Activated CD8-positive, alpha-beta memory T cell treated with anti-CD3 and anti-CD28 coated beads, Interleukin-2, amount 10 ng/mL, durations not matched to agents 7 days and 5 days (primary cell): ENCODE measurements at regions not wholly inside any gene's neighbourhood (a gene's known extent, or its start where the extent isn't known, plus 50 kb on each side); places are given as distances from the start of the nearest gene placed in this dataset.

ENCODE experiments used
- ATAC-seq: fragments of 150-1000 bp; cut with Tn5 transposase; one replicate; pipeline ENCODE4 v1.10.0; 2021; ENCODE audit warnings: moderate library complexity
- CTCF ChIA-PET: fragments of 350-600 bp; sonication (Branson Sonifier 250); formaldehyde crosslinking; loops from one replicate; lab custom pipeline; 2021; ENCODE audit warnings: antibody characterized with exemption; lab: Charles Lee
- DNase-seq: peaks from one replicate; pipeline ENCODE4 v3.0.0-alpha.2; 2020
- H3K27ac Mint-ChIP-seq: one replicate; pipeline ENCODE4 v1.8.0; 2021; ENCODE audit warnings: mild to moderate bottlenecking, mixed read lengths
- H3K27me3 Mint-ChIP-seq: one replicate; pipeline ENCODE4 v1.8.0; 2021; ENCODE audit warnings: mixed read lengths
- H3K36me3 Mint-ChIP-seq: one replicate; pipeline ENCODE4 v1.8.0; 2021; ENCODE audit warnings: mild to moderate bottlenecking, mixed read lengths
- H3K4me1 Mint-ChIP-seq: one replicate; pipeline ENCODE4 v1.8.0; 2021; ENCODE audit warnings: mixed read lengths
- H3K4me3 Mint-ChIP-seq: one replicate; pipeline ENCODE4 v1.8.0; 2021; ENCODE audit warnings: mild to moderate bottlenecking, moderate library complexity, mixed read lengths
- H3K9me3 Mint-ChIP-seq: one replicate; pipeline ENCODE4 v1.8.0; 2022; ENCODE audit warnings: low read depth, mixed read lengths

- H3K36me3 Mint-ChIP-seq = no peaks in the 10 kb centered on the region
Observed at GRCh38 chr3:72100080-72100511, 315.1 kb upstream of the PROK2 start.

DNA sequence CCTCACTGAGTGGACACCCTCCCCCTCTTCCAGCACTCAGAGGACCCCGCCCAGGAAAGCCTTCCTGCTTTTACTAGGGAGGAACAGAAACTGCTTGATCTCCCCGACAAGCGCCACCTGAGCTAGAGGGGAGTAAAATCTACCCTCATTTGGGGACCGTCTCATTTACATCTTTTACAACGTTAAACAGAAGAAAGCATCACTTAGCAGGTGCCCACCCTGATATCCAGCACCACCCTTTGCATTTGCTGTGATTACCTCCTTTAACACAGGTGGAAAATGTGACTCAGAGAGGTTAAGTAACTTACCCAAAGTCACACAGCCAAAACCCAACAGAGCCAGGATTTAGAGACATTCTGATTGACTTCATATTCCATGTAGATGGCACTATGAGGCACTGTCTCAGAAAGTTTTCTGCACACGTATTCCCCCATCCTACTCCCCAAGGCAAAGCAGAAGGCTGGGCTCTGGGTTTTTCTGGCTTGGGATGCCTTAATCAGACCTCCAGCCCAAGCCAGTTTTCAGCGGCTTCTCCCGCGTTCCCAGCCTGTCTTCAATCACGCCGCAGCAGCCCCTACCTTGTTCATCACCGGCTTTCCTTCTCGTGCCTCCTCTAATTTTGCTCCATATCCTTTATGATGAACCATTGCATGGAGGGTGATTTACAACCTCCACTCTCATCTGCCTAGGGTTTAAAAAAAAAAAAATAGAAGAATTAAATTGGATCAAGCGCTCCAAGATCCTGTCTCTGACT lies 314.6 kb upstream of the PROK2 start:
- CTCF ChIA-PET = no interaction called here
- ATAC-seq = no peak
- Mint-ChIP-seq H3K36me3 (no peaks in the 10 kb centered on the region), H3K27ac (no peak overlapping the region), H3K27me3 (peaks cover 8% of the 10 kb centered on the region), H3K9me3 (no peaks in the 10 kb centered on the region), H3K4me3 (no peak overlapping the region), H3K4me1 (peaks cover 22% of the 10 kb centered on the region)
- no peak for DNase-seq

More at GRCh38 chr3:72100080-72100511, 315.1 kb upstream of the PROK2 start:
- DNase-seq = no peak
- Mint-ChIP-seq H3K9me3 (no peaks in the 10 kb centered on the region), H3K4me1 (peaks cover 22% of the 10 kb centered on the region), H3K27ac (peak overlapping the region; percentile 71), H3K27me3 (peaks cover 8% of the 10 kb centered on the region), H3K4me3 (peak overlapping the region; percentile 70)
- CTCF ChIA-PET = interaction anchor here (0.8 to 1.2 kb wide), 2 partner anchors 17 to 225 kb away, joined by 3 to 4 read pairs; no protein-coding TSS in a partner anchor
- ATAC-seq = no peak

DNA sequence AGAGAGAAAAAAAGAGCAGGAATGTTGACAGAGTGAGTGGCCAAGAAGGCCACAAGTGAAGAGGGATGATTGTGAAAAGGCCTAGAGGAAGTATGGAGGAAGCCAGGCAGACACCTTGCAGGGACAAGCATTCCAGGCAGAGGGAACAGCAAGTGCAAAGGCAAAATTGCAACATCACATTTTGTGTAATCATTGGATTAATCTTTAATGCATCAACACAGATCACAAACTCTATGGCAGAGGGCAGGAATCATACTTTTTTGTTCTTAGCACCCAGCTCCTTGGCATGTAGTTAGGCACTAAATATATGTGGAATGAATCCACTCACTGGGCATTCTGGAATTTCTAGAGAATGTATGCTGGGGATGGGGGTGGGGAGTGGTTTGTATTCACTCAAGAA lies 312.1 kb upstream of the PROK2 start:
- Mint-ChIP-seq H3K36me3 (no peaks in the 10 kb centered on the region), H3K4me3 (no peak overlapping the region), H3K27ac (no peak overlapping the region), H3K4me1 (peaks cover 31% of the 10 kb centered on the region), H3K9me3 (no peaks in the 10 kb centered on the region), H3K27me3 (peaks cover 8% of the 10 kb centered on the region)
- CTCF ChIA-PET = no interaction called here
- DNase-seq (no peak), ATAC-seq (no peak)

- H3K36me3 Mint-ChIP-seq = no peaks in the 10 kb centered on the region
- no peaks in the 10 kb centered on the region for H3K9me3 Mint-ChIP-seq
- no peak overlapping the region for H3K4me3 Mint-ChIP-seq
- ATAC-seq (no peak), DNase-seq (no peak)
- H3K27me3 Mint-ChIP-seq = peaks cover 8% of the 10 kb centered on the region
- CTCF ChIA-PET = interaction anchor here (0.6 kb wide), 1 partner anchor 12 kb away, joined by 4 read pairs; no protein-coding TSS in a partner anchor
- H3K27ac Mint-ChIP-seq = no peak overlapping the region
- H3K4me1 Mint-ChIP-seq = peaks cover 24% of the 10 kb centered on the region
Observed at GRCh38 chr3:72095521-72095920, 310.6 kb upstream of the PROK2 start.

DNA sequence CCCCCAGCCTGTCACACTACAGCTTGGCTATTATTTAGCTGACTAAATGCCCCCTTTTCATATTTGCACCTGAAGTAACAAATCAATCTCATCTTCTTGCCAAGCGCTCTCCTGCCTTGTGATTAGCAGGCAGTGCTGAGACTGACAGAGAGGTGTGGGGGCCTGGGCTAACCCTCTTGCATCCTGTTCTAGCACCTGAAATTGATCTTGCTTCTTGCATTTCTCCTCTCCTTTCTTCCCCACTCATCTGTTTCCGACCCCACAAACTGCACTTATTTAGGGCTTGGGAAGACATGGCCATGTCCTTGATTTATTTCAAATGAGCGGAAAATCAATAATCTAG lies 309.0 kb upstream of the PROK2 start:
- Mint-ChIP-seq H3K27me3 (peaks cover 4% of the 10 kb centered on the region), H3K4me3 (no peak overlapping the region)

DNA sequence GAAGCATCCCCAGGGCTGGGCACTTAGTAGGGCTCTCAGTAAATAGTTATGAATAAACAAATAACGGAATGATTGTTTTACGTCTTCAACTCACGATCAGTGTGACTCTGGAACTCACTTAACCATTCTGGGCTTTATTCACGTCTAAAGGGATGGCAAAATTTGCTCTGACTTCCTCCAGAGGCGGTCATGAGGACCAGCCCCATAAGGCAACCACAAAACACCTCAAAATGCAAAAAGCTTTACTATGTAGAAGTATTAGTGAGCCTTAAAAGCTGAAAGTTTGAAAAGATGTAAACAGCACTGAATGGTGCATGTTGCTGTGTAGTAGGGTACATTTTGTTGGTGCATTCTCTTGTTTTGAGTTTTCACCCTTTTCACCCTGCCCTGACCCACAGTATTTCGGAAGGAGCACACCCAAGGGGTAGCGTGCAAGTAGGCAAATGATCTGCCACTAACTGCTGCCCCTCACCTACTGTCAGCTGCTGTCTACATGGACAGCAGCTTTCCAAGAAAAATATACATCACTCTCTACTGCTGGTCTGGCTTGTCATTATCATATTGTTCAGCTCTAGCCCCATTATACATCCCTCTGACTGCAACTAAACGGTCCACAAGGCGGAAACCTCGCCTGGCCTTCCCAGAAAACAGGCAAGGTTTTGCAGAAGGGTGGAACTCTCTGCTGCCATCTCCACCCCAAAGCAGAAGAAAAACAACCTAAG lies 308.5 kb upstream of the PROK2 start:
- H3K36me3 Mint-ChIP-seq = no peaks in the 10 kb centered on the region
- H3K9me3 Mint-ChIP-seq = no peaks in the 10 kb centered on the region
- ATAC-seq (no peak), DNase-seq (no peak)
- peaks cover 12% of the 10 kb centered on the region for H3K4me1 Mint-ChIP-seq
- no peak overlapping the region for H3K4me3 Mint-ChIP-seq
- CTCF ChIA-PET = no interaction called here
- H3K27ac Mint-ChIP-seq = no peak overlapping the region
- H3K27me3 Mint-ChIP-seq = peaks cover 3% of the 10 kb centered on the region

More for the DNA sequence above, 309.0 kb upstream of the PROK2 start:
- no peaks in the 10 kb centered on the region for H3K9me3 Mint-ChIP-seq
- DNase-seq (no peak), ATAC-seq (no peak)
- no peak overlapping the region for H3K27ac Mint-ChIP-seq
- peaks cover 12% of the 10 kb centered on the region for H3K4me1 Mint-ChIP-seq
- CTCF ChIA-PET = no interaction called here
- no peaks in the 10 kb centered on the region for H3K36me3 Mint-ChIP-seq

DNA sequence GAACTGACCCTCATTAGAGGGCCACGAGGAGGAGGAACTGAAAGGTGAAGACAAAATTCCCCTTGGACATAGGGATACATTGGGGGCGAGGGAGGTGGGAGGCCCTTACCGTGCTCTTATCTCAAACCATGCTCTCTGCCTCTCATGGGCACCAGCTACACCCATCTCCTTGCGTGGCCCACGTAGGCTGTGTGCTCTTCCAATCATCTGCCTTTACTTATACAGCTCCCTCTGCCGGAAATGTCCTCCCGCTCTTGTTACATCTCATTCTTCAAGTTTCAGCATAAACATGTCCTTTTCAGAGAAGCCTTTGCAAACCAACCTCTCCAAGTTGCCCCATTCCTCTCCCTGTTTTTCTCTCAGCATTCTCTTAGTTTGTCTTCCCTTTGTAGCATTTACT lies 307.8 kb upstream of the PROK2 start:
- ATAC-seq (no peak), DNase-seq (no peak)
- Mint-ChIP-seq H3K27me3 (peaks cover 3% of the 10 kb centered on the region), H3K27ac (no peak overlapping the region), H3K9me3 (no peaks in the 10 kb centered on the region), H3K4me1 (peaks cover 12% of the 10 kb centered on the region), H3K36me3 (no peaks in the 10 kb centered on the region), H3K4me3 (no peak overlapping the region)
- CTCF ChIA-PET = interaction anchor here (0.9 kb wide), 1 partner anchor 14 kb away, joined by 3 read pairs; no protein-coding TSS in a partner anchor

GRCh38 chr3:72088486-72089025 lies 303.6 kb upstream of the PROK2 start:
- Mint-ChIP-seq H3K36me3 (peaks cover 1% of the 10 kb centered on the region), H3K27ac (no peak overlapping the region), H3K27me3 (peaks cover under 1% of the 10 kb centered on the region), H3K4me1 (peaks cover 6% of the 10 kb centered on the region), H3K4me3 (no peak overlapping the region), H3K9me3 (no peaks in the 10 kb centered on the region)
- CTCF ChIA-PET = no interaction called here
- DNase-seq (no peak), ATAC-seq (no peak)

DNA sequence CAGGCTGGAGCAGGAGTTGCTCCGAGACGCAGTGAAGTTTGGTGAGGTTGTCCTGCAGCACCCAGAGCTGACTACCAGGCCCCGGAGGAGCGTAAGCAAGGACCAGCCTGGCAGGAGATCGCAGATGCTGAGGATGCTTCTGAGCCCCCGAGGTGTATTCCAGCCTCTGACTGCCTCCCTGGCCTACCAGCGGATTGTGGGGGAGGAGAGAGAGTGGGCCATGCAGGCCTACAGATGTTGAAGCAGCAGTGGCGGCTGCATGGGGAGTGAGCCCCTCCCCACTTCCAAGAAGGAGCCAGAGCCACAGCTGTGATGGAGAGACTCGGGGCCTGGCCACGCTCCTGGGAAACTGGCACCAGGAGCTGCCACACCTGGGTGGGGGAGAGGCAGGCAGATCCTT lies 302.5 kb upstream of the PROK2 start:
- Mint-ChIP-seq H3K4me1 (peaks cover 4% of the 10 kb centered on the region), H3K36me3 (peaks cover 1% of the 10 kb centered on the region)
- CTCF ChIA-PET = no interaction called here

DNA sequence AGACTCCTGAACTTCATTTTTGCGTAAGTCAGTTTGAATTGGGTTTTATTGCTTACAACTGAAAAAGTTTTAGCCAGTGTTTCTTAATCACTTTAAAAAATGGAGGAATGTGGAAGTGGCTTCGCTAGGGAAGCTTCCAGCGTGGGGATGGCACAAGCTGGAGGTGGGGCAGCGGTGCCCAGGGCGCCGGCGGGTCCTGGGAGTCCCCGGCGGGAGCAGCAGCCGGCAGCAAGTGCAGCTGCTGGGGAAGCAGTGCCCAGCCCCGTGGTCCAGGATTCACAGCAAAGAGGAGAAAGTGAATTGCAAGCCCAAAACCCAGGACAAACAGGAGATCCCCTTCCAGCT lies 301.8 kb upstream of the PROK2 start:
- Mint-ChIP-seq H3K4me1 (peaks cover 4% of the 10 kb centered on the region), H3K27me3 (peaks cover 7% of the 10 kb centered on the region), H3K9me3 (no peaks in the 10 kb centered on the region), H3K4me3 (no peak overlapping the region), H3K27ac (no peak overlapping the region), H3K36me3 (peaks cover 1% of the 10 kb centered on the region)
- no peak for ATAC-seq
- no peak for DNase-seq
- CTCF ChIA-PET = no interaction called here

More for the DNA sequence above, 302.5 kb upstream of the PROK2 start:
- no peaks in the 10 kb centered on the region for H3K9me3 Mint-ChIP-seq
- H3K27me3 Mint-ChIP-seq = peaks cover 6% of the 10 kb centered on the region
- ATAC-seq = no peak
- no peak overlapping the region for H3K4me3 Mint-ChIP-seq
- DNase-seq = no peak
- no peak overlapping the region for H3K27ac Mint-ChIP-seq

DNA sequence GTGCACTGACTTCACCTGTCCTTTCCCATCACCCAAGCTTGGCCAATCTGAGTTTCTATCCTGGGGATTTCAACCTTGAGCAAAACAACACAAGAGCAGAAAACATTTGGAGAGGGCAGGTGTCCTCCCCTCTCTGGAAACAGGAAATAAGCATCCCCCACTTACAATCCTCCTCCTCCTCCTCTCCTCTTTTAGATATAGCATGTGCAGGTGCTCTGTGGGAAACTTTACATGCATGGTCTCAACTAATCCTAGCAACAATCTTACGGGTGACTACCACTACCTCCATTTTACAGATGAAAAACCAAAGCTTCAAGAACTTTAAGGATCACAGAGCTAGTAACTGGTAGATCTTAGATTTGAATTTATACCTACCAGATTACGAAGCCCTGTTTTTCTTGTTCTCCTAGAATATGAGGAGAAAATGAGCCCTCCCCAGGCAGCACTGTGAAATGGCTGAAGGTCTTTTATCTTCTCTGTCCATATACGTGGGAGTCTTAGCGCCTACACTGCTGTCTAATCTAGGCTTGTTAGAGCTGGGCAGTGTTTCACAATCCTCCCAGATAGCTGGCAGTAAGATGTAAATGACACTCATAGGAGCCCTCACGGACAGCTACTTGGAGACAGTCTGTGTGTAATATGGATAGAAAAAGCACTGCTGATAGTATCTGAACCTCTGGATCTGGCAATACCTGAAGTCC lies 301.2 kb upstream of the PROK2 start:
- peaks cover 1% of the 10 kb centered on the region for H3K36me3 Mint-ChIP-seq
- H3K9me3 Mint-ChIP-seq = no peaks in the 10 kb centered on the region
- peaks cover 7% of the 10 kb centered on the region for H3K27me3 Mint-ChIP-seq
- CTCF ChIA-PET = no interaction called here
- no peak for DNase-seq
- H3K4me3 Mint-ChIP-seq = no peak overlapping the region
- peaks cover 4% of the 10 kb centered on the region for H3K4me1 Mint-ChIP-seq
- no peak for ATAC-seq
- H3K27ac Mint-ChIP-seq = no peak overlapping the region

DNA sequence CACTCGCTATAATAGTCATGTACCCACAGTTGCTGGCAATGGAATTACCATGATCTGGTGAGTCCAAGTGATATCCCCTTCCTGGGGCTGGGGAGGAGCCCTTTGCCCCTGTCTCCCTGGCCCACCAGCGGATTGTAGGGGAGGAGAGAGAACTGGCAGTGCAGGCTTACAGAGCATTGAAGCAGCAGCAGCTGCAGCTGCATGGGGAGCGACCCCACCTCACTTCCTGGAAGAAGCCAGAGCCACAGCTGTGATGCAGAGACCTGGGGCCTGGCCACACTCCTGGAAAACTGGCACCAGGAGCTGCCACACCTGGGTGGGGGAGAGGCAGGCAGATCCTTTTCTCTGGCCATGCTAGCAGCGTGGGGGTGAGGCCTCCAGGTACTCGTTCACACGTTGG lies 300.1 kb upstream of the PROK2 start:
- Mint-ChIP-seq H3K27me3 (peaks cover 11% of the 10 kb centered on the region), H3K36me3 (peaks cover 1% of the 10 kb centered on the region), H3K9me3 (no peaks in the 10 kb centered on the region), H3K27ac (no peak overlapping the region), H3K4me1 (no peaks in the 10 kb centered on the region), H3K4me3 (no peak overlapping the region)
- no peak for ATAC-seq
- CTCF ChIA-PET = no interaction called here
- no peak for DNase-seq

GRCh38 chr3:72082776-72083462 lies 298.0 kb upstream of the PROK2 start:
- Mint-ChIP-seq H3K9me3 (no peaks in the 10 kb centered on the region), H3K4me3 (no peak overlapping the region), H3K27me3 (peaks cover 14% of the 10 kb centered on the region), H3K36me3 (peaks cover 1% of the 10 kb centered on the region), H3K27ac (no peak overlapping the region), H3K4me1 (peaks cover 9% of the 10 kb centered on the region)
- ATAC-seq = no peak
- DNase-seq = no peak
- CTCF ChIA-PET = interaction anchor here (0.5 to 1.7 kb wide), 2 partner anchors 13 to 18 kb away, joined by 4 read pairs; no protein-coding TSS in a partner anchor
